ENCODE measurements at regions not wholly inside any gene's neighbourhood (a gene's known extent, or its start where the extent isn't known, plus 50 kb on each side); places are given as distances from the start of the nearest gene placed in this dataset.

GRCh38 chr12:20272801-20273200, 95.5 kb upstream of the PDE3A start:
- ChIA-PET POLR2A (interaction anchor here (0.6 kb wide), 1 partner anchor 16 kb away, joined by 3 read pairs; no protein-coding TSS in a partner anchor), CTCF (ENCODE audit: low intra/inter-chr PET ratio) (no interaction called here)
- intact Hi-C loops (cut with micrococcal nuclease) = no loop called here
- H3K4me2 ChIP-seq (ENCODE audit: insufficient read depth, low read length) = no peak overlapping the region
- FAIRE-seq = no peak
- ATAC-seq = no peak
- no peak for DNase-seq (ENCODE audit: extremely low read depth in 1 of 4, low spot score in 3 of 4)
- H2AFZ ChIP-seq (ENCODE audit: low read depth, low read length) = no peak overlapping the region
- H3K27ac ChIP-seq (ENCODE audit: extremely low read depth, low read depth, low read length) = no peak overlapping the region
- no peaks in the 10 kb centered on the region for H3K9me3 ChIP-seq (replicated peaks; ENCODE audit: control insufficient read depth, insufficient read depth, low read depth, low read length)
- no peaks in the 10 kb centered on the region for H3K79me2 ChIP-seq (ENCODE audit: control insufficient read depth, insufficient read depth, low read length)
- TF ChIP-seq GATA2 (CRISPR knock-in tag; IDR thresholded peaks at IDR 0.05) = no peak
- TF ChIP-seq, protein P1, sequence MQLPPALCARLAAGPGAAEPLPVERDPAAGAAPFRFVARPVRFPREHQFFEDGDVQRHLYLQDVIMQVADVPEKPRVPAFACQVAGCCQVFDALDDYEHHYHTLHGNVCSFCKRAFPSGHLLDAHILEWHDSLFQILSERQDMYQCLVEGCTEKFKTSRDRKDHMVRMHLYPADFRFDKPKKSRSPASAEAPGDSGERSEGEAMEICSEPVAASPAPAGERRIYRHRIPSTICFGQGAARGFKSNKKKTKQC (CRISPR knock-in tag; IDR thresholded peaks at IDR 0.05) = no peak
- no peak for TF ChIP-seq TAF9B (IDR thresholded peaks at IDR 0.05; ENCODE audit: partially characterized antibody)
- TF ChIP-seq NCOR1 (IDR thresholded peaks at IDR 0.05) = no peak
- no peak for TF ChIP-seq E2F6 (IDR thresholded peaks at IDR 0.05; ENCODE audit: borderline replicate concordance in 1 of 2, extremely low read depth in 1 of 2, insufficient read depth in 1 of 2, insufficient read length in 1 of 2, low read depth in 1 of 2, low read length in 1 of 2, poor library complexity in 1 of 2, severe bottlenecking in 1 of 2)
- TF ChIP-seq, protein P2, sequence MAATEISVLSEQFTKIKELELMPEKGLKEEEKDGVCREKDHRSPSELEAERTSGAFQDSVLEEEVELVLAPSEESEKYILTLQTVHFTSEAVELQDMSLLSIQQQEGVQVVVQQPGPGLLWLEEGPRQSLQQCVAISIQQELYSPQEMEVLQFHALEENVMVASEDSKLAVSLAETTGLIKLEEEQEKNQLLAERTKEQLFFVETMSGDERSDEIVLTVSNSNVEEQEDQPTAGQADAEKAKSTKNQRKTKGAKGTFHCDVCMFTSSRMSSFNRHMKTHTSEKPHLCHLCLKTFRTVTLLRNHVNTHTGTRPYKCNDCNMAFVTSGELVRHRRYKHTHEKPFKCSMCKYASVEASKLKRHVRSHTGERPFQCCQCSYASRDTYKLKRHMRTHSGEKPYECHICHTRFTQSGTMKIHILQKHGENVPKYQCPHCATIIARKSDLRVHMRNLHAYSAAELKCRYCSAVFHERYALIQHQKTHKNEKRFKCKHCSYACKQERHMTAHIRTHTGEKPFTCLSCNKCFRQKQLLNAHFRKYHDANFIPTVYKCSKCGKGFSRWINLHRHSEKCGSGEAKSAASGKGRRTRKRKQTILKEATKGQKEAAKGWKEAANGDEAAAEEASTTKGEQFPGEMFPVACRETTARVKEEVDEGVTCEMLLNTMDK (IDR thresholded peaks at IDR 0.05; ENCODE audit: borderline replicate concordance, insufficient read depth, low read depth, low read length, poor library complexity, severe bottlenecking) = no peak
- no peak for TF ChIP-seq KAT2B (IDR thresholded peaks at IDR 0.05; ENCODE audit: low read depth, low read length)
- no peak for TF ChIP-seq ARID2 (IDR thresholded peaks at IDR 0.05)
- no peak for TF ChIP-seq ZNF79 (CRISPR knock-in tag; IDR thresholded peaks at IDR 0.05; ENCODE audit: low read depth)
- TF ChIP-seq SMAD4 (CRISPR knock-in tag; conservative IDR thresholded peaks at IDR 0.05) = no peak
- TF ChIP-seq ADNP (tag; IDR thresholded peaks at IDR 0.05) = no peak
- TF ChIP-seq, protein P3, sequence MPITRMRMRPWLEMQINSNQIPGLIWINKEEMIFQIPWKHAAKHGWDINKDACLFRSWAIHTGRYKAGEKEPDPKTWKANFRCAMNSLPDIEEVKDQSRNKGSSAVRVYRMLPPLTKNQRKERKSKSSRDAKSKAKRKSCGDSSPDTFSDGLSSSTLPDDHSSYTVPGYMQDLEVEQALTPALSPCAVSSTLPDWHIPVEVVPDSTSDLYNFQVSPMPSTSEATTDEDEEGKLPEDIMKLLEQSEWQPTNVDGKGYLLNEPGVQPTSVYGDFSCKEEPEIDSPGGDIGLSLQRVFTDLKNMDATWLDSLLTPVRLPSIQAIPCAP (CRISPR knock-in tag; IDR thresholded peaks at IDR 0.05; ENCODE audit: borderline replicate concordance) = no peak
- TF ChIP-seq FOXP1 (CRISPR knock-in tag; IDR thresholded peaks at IDR 0.05) = no peak
- H3K9ac ChIP-seq (ENCODE audit: insufficient read depth in 1 of 2, low read depth in 2 of 2, low read length in 2 of 2) = no peak overlapping the region
- H4K20me1 ChIP-seq (replicated peaks; ENCODE audit: control insufficient read depth, insufficient read depth, low read length) = no peaks in the 10 kb centered on the region
- in situ Hi-C loops (cut with MboI) = no loop called here
- H3K4me1 ChIP-seq (replicated peaks in 1 of 2; ENCODE audit: control insufficient read depth in 2 of 2, insufficient read depth in 2 of 2, low read length in 2 of 2) = no peaks in the 10 kb centered on the region
- no TSS peak for BruUV-seq (replicated peaks)
- no peaks in the 10 kb centered on the region for H3K27me3 ChIP-seq (ENCODE audit: control insufficient read depth in 2 of 2, insufficient read depth in 2 of 2, low read length in 2 of 2)
- H3K36me3 ChIP-seq (ENCODE audit: control insufficient read depth, insufficient read depth, low read length) = no peaks in the 10 kb centered on the region
- WGBS (ENCODE audit: insufficient coverage, low coverage, missing lambda C conversion rate) = 6% methylated on average over 2 of the region's 2 CpGs
- no peak overlapping the region for H3K4me3 ChIP-seq
- no peaks in the 10 kb centered on the region for H3K9me1 ChIP-seq (ENCODE audit: control insufficient read depth, insufficient read depth, low read length)

Data from K562 (cell line).